ENCODE measurements at regions not wholly inside any gene's neighbourhood (a gene's known extent, or its start where the extent isn't known, plus 50 kb on each side); places are given as distances from the start of the nearest gene placed in this dataset.

DNA sequence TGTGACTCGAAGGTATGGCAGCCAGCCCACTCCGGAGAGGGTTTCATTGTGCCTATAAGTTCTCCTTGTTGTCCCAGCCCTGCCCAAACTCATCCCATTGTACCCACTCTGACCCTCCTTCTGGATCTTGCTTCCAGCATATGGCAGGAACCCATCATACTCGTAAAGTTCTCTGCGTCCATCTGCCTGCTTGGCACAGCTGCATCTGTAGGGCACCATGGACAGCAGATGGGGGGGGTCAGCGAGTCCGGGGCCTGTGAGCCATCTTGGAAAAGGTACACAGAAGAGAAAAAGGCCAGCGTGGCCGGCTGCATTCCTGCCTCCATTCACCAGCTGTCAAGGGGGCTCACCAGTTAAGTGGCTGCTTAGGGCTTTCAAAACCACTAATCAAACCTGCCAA lies 94.9 kb upstream of the IGSF21 start:
- H3K4me3 ChIP-seq (replicated peaks; ENCODE audit: low read depth, low read length) = no peak overlapping the region
- TF ChIP-seq, protein P1, sequence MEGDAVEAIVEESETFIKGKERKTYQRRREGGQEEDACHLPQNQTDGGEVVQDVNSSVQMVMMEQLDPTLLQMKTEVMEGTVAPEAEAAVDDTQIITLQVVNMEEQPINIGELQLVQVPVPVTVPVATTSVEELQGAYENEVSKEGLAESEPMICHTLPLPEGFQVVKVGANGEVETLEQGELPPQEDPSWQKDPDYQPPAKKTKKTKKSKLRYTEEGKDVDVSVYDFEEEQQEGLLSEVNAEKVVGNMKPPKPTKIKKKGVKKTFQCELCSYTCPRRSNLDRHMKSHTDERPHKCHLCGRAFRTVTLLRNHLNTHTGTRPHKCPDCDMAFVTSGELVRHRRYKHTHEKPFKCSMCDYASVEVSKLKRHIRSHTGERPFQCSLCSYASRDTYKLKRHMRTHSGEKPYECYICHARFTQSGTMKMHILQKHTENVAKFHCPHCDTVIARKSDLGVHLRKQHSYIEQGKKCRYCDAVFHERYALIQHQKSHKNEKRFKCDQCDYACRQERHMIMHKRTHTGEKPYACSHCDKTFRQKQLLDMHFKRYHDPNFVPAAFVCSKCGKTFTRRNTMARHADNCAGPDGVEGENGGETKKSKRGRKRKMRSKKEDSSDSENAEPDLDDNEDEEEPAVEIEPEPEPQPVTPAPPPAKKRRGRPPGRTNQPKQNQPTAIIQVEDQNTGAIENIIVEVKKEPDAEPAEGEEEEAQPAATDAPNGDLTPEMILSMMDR (IDR thresholded peaks at IDR 0.05; ENCODE audit: low read depth, low read length, missing control alignments) = no peak
- DNase-seq (ENCODE audit: extremely low read depth, low read depth) = no peak

DNA sequence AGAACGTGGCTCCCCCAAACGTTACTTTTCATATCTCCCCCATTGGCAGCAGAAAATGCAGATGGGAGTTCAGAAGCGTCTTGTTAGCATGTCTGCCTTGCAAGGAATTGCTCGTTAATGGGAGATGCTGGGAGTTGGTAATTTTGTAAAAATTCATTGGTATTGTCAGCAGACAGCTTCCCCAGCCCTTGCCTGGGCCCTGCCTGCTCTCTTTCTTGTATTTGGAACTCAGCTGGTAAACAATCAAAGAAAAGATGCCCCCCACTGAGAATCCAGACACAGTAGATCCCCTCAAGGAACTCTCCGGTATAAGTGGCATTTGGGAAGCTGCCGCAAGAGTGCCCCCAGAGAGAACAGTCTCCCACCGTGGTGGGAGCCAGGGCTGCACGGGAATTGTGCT lies 94.4 kb upstream of the IGSF21 start:
- no peak overlapping the region for H3K4me3 ChIP-seq (replicated peaks; ENCODE audit: low read depth, low read length)
- no peak for DNase-seq (ENCODE audit: extremely low read depth, low read depth)
- TF ChIP-seq, protein P1 (IDR thresholded peaks at IDR 0.05; ENCODE audit: low read depth, low read length, missing control alignments) = no peak

DNA sequence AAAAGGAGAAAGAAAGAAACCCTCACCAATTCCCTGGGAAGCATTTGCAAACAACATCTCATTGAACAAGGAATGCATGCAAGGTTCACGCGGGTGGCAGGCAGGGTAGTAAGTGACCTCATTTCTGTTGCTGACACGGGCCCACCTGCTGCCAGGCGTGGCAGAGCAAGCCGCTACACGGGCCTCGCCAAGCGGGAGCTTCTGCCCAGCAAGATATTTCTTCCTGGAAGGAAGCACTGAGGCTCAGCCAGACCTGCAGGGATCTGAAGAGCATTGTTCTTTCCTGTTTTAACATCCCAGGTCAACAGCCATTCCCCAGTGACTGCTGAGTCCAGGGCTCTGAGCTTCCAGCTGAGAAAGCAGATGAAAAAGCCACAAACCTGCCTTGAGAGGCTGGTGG lies 91.9 kb upstream of the IGSF21 start:
- TF ChIP-seq, protein P1 (IDR thresholded peaks at IDR 0.05; ENCODE audit: low read depth, low read length, missing control alignments) = no peak
- DNase-seq (ENCODE audit: extremely low read depth, low read depth) = no peak
- H3K4me3 ChIP-seq (replicated peaks; ENCODE audit: low read depth, low read length) = no peak overlapping the region

DNA sequence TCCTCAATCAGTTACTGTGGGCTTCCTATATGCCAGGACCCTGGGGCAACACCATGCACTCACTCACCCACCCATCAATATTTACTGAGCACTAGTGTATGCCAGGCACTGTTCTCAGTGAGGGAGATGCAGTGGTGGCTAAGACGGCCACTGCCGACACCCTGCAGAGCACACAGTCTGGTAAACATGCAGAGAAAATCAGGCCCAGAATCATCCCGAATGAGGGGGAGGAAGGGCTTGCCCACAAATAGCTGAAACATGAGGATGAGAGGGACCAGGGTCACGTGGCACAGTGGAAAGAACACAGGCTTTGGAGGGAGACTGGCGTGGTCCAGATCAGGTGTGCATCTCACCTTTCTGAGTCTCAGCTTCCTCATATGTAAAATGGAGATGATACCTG lies 89.2 kb upstream of the IGSF21 start:
- TF ChIP-seq, protein P1 (IDR thresholded peaks at IDR 0.05; ENCODE audit: low read depth, low read length, missing control alignments) = no peak
- DNase-seq (ENCODE audit: extremely low read depth, low read depth) = no peak
- H3K4me3 ChIP-seq (replicated peaks; ENCODE audit: low read depth, low read length) = no peak overlapping the region

DNA sequence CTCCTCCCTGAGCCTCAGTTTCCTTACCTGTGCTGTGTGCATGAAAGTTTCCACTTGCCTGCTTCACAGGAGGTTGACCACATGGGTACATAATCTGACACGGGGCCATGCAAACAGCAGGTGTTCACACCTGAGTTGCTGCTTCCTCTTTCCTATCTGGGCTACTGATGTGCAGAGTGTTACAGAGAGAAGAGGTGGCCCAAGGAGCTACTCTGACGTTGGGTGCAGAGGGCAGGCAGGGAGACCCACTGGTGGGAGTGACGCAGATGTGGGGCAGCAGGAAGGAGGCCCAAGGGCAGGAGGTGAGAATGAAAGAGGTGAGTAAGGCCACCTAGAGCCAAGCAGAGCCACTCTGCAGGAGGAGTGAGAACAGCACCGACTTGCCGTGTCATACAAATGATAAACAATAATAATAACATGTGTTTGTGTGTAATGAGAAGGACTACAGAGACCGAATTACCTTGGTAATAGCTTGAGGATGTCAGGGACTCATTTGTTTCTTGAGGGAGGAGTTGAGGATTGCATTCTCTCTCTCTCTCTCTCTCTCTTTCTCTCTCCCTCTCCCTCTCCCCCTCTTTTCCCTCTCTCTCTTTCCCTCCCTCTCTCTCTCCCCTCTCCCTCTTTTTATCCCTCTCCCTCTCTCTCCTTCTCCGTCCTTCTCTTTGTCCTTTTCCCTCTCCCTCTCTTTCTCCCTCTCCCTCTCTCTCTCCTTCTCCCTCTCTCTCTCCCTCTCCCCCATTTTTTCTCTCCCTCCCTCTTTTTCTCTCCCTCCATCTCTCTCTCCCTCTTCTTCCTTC lies 87.4 kb upstream of the IGSF21 start:
- TF ChIP-seq, protein P1 (IDR thresholded peaks at IDR 0.05; ENCODE audit: low read depth, low read length, missing control alignments) = no peak
- DNase-seq (ENCODE audit: extremely low read depth, low read depth) = no peak

DNA sequence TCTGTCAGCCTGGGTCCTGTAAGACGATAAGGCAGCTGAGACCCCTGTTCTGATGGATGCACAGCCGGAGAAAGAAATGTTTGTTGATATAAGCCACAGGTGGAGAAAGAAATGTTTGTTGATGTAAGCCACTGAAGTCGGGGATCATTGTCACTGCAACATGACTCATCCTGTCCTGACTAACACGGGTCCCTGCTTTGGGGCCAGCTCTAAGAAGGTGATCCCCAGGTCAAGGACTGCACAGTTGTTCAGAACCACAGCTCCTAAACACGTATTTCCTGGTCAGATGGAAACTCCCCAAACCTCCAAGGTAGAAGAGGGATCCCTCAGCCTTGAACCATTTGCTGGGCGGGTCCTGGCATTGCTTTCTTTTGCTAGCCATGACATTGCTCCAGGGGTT lies 86.4 kb upstream of the IGSF21 start:
- DNase-seq (ENCODE audit: extremely low read depth, low read depth) = no peak
- TF ChIP-seq, protein P1 (IDR thresholded peaks at IDR 0.05; ENCODE audit: low read depth, low read length, missing control alignments) = no peak

More for the DNA sequence above, 87.4 kb upstream of the IGSF21 start:
- no peak overlapping the region for H3K4me3 ChIP-seq (replicated peaks; ENCODE audit: low read depth, low read length)

More for the DNA sequence above, 86.4 kb upstream of the IGSF21 start:
- no peak overlapping the region for H3K4me3 ChIP-seq (replicated peaks; ENCODE audit: low read depth, low read length)
